DMS53 treated with DMSO at 0.1 percent for 48 hours (cell line): ENCODE measurements at regions not wholly inside any gene's neighbourhood (a gene's known extent, or its start where the extent isn't known, plus 50 kb on each side); places are given as distances from the start of the nearest gene placed in this dataset.
"Not testable (repeated sequence)": the region's sequence is repeated elsewhere in the genome, so short reads cannot be mapped to it uniquely, and the experiment has no call there.

Experiments used
- DNase-seq: peaks from one replicate; lab custom pipeline; 2025; ENCODE audit not compliant: unreplicated experiment; lab: John Stamatoyannopoulos, UW

DNA sequence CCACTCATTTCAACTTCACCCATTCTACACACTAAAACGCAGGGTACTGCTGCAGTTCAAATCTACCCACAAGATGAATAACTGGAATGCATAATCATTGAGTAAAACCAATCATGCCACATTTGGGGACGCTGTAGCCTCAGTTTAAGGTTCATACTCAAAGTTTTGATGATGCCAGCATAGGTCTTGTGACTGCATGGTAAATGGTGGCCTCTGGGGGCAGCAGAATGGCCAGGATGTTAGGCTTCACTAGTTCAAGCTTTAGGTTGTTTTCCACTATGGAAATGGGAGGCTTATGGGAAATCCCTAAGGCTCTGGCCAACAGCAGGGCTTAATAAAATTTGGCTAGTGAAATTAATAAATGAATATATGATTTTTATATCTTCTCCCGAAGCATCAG, 104.3 kb upstream of the TSC22D2 start:
- peak; percentile 13 for DNase-seq

DNA sequence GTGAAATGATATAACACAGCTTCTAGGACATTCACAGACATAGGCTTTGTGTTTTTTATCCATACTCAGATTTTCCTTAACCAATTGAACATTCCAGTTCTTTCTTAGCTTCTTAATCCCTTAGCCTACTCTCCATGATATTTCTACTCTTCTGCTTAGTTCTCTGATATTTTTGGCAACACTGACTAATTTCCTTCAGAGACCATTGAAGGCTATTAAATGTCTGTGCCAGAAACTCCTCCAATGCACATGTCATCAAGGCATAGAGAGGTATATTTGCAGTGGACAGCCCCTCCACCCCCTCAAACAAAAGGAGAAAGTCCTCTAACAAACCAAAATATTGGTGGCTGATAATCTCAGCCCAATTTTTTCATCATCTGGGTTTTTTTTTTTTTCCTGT, 105.9 kb upstream of the TSC22D2 start:
- DNase-seq: no peak

DNA sequence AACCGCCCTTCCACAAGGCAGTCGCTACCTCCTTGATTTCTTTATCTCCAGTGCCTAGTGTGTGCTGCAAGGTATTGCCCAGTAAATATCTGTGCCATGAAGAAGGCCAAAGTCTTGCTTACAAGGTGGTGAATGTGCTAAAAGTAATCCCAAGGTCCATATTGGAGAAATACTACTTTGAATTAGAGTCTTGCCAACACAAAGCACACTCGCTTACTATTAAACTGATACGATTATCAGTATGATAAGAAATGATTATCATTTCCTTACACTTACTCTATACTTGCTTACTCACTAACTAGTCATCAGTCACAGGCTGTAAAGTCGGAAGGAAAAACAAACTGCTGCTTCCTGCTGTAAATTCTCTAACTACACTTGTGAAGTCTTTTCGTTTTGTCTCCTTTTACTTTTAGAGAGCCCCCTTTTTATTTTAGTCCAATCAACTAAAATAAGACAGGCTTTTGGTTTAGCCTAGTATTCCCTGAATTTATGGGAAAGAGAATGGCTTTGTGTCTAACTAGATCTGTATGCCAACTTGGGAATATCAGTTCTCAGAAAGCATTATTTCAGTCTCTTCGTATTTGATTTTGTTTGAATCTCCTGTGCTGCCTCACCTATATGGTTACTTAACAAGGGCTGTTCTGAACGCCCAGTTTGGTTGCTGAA, 107.1 kb upstream of the TSC22D2 start:
- DNase-seq: no peak

DNA sequence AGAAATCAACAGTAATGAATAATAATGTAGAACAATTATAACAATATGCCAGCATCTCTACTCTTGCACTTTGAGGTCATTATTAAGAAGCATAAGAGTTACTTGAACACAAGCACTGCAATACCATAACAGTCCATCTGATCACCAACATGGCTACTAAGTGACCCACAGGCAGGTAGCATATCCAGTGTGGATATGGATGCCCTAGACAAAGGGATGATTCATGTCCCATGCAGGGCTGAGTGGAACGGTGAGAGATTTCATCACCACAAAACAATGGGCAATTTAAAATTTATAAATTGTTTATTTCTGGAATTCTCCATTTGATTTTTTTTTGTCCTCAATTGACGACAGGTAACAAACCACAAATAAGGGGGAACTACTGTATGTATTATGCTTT, 107.7 kb upstream of the TSC22D2 start:
- DNase-seq: no peak

GRCh38 chr3:150299201-150299600, 108.9 kb upstream of the TSC22D2 start:
- DNase-seq: no peak

- no peak for DNase-seq
Observed at GRCh38 chr3:150296966-150297365, 111.1 kb upstream of the TSC22D2 start.

DNA sequence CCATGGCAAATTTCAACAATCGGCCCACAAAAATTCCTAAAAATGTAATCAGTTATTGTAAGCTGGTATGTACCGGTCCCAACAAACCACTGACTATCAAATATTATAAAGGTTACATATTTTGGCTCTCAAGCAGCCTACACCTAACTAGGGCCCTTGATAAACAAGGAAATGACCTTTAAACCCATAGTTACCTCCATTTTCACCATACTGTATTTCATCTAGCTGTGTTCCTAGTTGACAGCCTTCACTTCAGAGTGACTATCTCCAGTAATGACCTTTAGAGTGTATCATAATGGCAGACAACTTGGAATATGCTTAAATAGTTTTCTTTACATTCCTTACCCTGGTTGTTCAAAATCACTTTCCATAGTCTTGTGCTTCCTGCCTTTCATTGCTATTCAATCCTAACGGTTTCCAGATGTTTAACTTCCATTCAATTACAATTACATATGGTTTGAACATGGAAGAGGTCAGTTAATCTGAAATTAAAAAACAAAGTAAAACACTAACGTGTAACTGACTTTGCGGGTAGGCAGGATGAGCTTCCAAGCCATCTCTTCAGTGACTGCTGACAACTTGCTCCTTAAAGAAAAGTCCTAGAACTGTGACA, 111.9 kb upstream of the TSC22D2 start:
- no peak for DNase-seq

GRCh38 chr3:150293401-150294001, 114.6 kb upstream of the TSC22D2 start:
- DNase-seq: no peak

GRCh38 chr3:150292891-150293290, 115.2 kb upstream of the TSC22D2 start:
- DNase-seq: no peak

DNA sequence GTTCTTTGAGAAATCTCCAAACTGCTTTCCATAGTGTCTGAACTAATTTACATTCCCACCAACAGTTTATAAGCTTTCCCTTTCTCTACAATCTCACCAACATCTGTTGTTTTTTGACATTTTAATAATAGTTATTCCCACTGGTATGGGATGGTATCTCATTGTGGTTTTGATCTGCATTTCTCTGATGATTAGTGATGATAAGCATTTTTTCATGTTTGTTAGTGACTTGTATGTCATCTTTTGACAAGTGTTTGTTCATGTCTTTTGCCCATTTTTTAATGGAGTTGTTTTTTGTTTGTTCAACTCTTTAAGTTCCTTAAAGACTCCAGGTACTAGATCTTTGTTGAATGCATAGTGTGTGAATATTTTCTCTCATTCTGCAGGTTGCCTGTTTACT, 116.6 kb upstream of the TSC22D2 start:
- DNase-seq: no peak

GRCh38 chr3:150286390-150287147, 121.5 kb upstream of the TSC22D2 start:
- peak; percentile 69 for DNase-seq

- DNase-seq: no peak
Observed at GRCh38 chr3:150285601-150286000, 122.5 kb upstream of the TSC22D2 start.

GRCh38 chr3:150278843-150279381, 129.2 kb upstream of the TSC22D2 start:
- DNase-seq: no peak

DNA sequence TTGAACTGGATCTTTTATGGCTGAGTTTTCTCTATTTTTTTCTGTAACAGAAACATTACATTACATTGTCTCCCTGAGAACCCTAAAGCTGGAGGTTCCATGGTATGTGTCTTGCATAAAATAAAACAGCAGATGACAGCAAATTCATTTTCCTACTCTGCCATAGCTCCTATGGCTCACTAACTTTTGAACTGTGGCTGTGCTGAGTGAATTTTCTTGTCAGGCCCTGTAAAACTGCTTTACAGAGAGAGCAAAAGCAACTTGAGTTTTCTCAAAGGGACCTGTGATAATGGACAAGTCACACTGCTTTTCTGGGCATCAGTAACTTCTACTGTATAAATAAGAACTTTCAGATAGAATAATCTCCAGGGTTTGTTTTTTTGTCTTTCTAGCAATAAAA, 129.9 kb upstream of the TSC22D2 start:
- no peak for DNase-seq

- DNase-seq: no peak
Observed at GRCh38 chr3:150277444-150277843, 130.7 kb upstream of the TSC22D2 start.

DNA sequence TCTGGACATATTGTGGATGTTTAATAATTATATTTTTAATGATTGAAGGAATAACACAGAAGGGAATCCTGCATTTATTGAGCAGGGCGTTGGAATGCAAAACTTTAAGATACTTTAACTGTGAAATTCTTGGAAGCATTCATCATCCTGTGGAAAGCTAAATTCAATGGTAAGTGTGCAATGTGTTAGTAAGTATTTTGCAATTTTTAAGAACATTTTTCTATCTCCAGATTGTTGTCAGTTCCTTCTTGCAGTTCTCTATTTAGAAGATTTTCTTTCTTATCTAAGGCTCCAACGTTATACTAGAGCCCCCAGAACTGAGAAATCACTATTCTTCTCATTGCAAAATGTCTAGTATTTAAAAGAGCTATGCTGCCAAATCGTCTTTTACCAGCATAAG, 132.2 kb upstream of the TSC22D2 start:
- DNase-seq: no peak

GRCh38 chr3:150274372-150274771, 133.7 kb upstream of the TSC22D2 start:
- no peak for DNase-seq

GRCh38 chr3:150273396-150273795, 134.7 kb upstream of the TSC22D2 start:
- no peak for DNase-seq

DNA sequence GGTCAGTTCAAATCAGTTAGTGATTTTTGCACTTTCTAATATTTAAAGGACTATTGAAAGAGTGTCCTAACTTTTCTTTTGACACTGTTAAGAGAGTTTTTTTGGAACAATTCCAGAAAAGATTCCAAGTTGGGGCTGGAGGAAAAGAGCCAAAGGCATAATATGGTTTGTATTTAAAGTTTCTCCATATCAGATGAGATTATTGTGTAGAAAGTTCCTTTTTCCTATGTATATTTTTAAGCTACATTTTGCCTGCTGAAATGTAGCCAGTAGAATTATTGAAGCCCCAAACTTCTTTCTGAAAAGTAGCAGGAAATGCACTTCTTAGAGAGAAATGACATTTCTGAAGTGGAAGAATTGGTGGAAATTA, 136.5 kb upstream of the TSC22D2 start:
- DNase-seq: no peak

- DNase-seq: no peak
Observed at GRCh38 chr3:150270883-150271590, 137.1 kb upstream of the TSC22D2 start.

DNA sequence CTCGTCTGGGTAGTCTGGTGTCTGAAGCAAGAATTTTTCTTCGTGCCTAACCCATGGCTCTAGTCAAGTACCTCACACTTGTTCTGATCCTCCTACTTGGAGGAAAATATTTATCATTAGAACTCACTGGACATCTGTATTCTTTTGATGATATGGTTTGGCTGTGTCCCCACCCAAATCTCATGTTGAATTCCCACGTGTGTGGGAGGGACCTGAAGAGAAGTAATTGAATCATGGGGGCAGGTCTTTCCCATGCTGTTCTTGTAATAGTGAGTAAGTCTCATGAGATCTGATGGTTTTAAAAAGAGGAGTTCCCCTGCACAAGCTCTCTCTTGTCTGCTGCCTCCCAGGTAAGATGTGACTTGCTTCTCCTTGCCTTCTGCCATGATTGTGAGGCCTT, 137.7 kb upstream of the TSC22D2 start:
- not testable (repeated sequence) for DNase-seq
